ENCODE measurements at regions not wholly inside any gene's neighbourhood (a gene's known extent, or its start where the extent isn't known, plus 50 kb on each side); places are given as distances from the start of the nearest gene placed in this dataset.

DNA sequence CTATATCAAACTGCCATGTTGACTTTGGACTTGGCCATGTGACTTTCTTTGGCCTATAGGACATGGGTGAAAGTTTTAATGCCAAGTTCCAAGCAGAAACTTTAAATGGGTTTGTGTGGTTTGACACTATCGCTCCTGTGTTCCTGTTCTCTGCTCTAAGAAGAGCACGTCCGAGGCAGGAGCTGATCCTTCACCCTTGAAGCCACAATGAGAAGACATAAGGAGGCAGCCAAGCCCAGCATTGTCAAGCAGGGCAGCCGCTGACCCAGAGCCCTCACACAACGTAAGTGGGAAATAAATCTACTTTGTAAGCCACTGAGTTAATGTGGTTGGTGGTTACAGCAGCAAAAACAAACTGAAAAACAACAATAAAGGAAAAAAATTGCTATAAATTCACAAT is 422.4 kb downstream of the PID1 start:
- Histone ChIP-seq H3K9me3 (ENCODE audit: insufficient read depth, low read length) (no peaks in the 10 kb centered on the region), H3K9ac (ENCODE audit: low read length) (no peak overlapping the region), H3K36me3 (ENCODE audit: low read length) (no peaks in the 10 kb centered on the region), H3F3A (ENCODE audit: insufficient read depth) (no peaks in the 10 kb centered on the region), H3K79me2 (ENCODE audit: insufficient read depth, low read length) (no peaks in the 10 kb centered on the region), H3K27me3 (ENCODE audit: low read length) (no peaks in the 10 kb centered on the region), H3K4me3 (ENCODE audit: insufficient read depth, low read length, poor library complexity, severe bottlenecking) (no peak overlapping the region), H2AFZ (ENCODE audit: low read depth, low read length, severe bottlenecking) (no peak overlapping the region), H3K4me2 (ENCODE audit: low read depth, low read length, poor library complexity, severe bottlenecking) (no peak overlapping the region), H4K20me1 (ENCODE audit: low read depth, low read length) (no peaks in the 10 kb centered on the region), H3K27ac (ENCODE audit: low read depth, low read length) (no peak overlapping the region), H3K9me2 (replicated peaks; ENCODE audit: insufficient read depth, low read length) (no peaks in the 10 kb centered on the region)
- no peak for TF ChIP-seq EZH2phosphoT487 (conservative IDR thresholded peaks at IDR 0.05; ENCODE audit: low read length)
- TF ChIP-seq, protein P1, sequence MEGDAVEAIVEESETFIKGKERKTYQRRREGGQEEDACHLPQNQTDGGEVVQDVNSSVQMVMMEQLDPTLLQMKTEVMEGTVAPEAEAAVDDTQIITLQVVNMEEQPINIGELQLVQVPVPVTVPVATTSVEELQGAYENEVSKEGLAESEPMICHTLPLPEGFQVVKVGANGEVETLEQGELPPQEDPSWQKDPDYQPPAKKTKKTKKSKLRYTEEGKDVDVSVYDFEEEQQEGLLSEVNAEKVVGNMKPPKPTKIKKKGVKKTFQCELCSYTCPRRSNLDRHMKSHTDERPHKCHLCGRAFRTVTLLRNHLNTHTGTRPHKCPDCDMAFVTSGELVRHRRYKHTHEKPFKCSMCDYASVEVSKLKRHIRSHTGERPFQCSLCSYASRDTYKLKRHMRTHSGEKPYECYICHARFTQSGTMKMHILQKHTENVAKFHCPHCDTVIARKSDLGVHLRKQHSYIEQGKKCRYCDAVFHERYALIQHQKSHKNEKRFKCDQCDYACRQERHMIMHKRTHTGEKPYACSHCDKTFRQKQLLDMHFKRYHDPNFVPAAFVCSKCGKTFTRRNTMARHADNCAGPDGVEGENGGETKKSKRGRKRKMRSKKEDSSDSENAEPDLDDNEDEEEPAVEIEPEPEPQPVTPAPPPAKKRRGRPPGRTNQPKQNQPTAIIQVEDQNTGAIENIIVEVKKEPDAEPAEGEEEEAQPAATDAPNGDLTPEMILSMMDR (IDR thresholded peaks at IDR 0.05; ENCODE audit: insufficient read depth, low read length, poor library complexity, severe bottlenecking): no peak

DNA sequence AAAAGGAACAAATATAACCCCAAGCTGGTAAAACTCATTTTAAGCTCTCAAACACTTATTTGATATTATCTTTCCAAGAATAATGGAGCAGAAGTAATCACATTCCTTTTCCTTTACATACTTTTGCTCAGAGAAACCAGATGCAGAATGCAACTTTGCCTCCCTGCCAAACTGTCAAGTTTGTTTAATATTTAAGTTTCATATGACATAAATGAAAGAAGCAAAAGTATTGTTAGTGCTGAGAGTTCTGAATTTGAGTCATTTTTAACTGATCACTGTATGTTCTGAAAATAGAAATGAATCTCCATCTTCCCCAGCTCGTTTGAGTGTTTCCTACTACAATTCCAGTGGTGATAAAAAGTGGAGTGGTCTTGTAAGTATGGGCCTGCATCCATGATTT is 423.4 kb downstream of the PID1 start:
- no peaks in the 10 kb centered on the region for H4K20me1 ChIP-seq (ENCODE audit: low read depth, low read length)
- H2AFZ ChIP-seq (ENCODE audit: low read depth, low read length, severe bottlenecking): no peak overlapping the region
- no peak for TF ChIP-seq EZH2phosphoT487 (conservative IDR thresholded peaks at IDR 0.05; ENCODE audit: low read length)
- TF ChIP-seq, protein P1 (IDR thresholded peaks at IDR 0.05; ENCODE audit: insufficient read depth, low read length, poor library complexity, severe bottlenecking): no peak
- no peaks in the 10 kb centered on the region for H3K9me3 ChIP-seq (ENCODE audit: insufficient read depth, low read length)
- no peak overlapping the region for H3K4me3 ChIP-seq (ENCODE audit: insufficient read depth, low read length, poor library complexity, severe bottlenecking)
- H3K4me2 ChIP-seq (ENCODE audit: low read depth, low read length, poor library complexity, severe bottlenecking): no peak overlapping the region
- no peaks in the 10 kb centered on the region for H3K36me3 ChIP-seq (ENCODE audit: low read length)
- H3K27me3 ChIP-seq (ENCODE audit: low read length): no peaks in the 10 kb centered on the region
- no peaks in the 10 kb centered on the region for H3F3A ChIP-seq (ENCODE audit: insufficient read depth)
- no peak overlapping the region for H3K27ac ChIP-seq (ENCODE audit: low read depth, low read length)
- no peaks in the 10 kb centered on the region for H3K79me2 ChIP-seq (ENCODE audit: insufficient read depth, low read length)
- no peaks in the 10 kb centered on the region for H3K9me2 ChIP-seq (replicated peaks; ENCODE audit: insufficient read depth, low read length)
- no peak overlapping the region for H3K9ac ChIP-seq (ENCODE audit: low read length)

DNA sequence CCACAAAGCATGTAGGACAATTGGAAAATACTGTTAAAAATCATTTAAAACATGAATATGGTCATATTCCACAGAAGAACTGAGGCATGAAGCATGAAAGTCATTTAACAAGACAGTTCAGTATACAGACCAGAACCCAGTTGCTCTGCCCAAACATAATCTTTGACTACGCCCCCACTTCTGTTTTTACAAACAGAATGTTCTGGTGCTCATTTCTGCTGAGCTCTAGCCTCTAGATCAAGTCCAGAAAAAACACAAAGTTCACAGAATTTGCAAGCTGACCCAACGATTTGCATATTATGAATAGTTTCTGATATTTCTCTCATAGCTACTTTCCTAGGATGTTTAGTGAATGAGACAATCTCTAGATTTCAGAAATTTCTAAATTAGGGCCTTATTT is 424.9 kb downstream of the PID1 start:
- Histone ChIP-seq H3K27me3 (ENCODE audit: low read length) (no peaks in the 10 kb centered on the region), H3K36me3 (ENCODE audit: low read length) (no peaks in the 10 kb centered on the region), H3K4me3 (ENCODE audit: insufficient read depth, low read length, poor library complexity, severe bottlenecking) (no peak overlapping the region), H3K4me2 (ENCODE audit: low read depth, low read length, poor library complexity, severe bottlenecking) (no peak overlapping the region), H3F3A (ENCODE audit: insufficient read depth) (no peaks in the 10 kb centered on the region), H3K9ac (ENCODE audit: low read length) (no peak overlapping the region), H3K9me3 (ENCODE audit: insufficient read depth, low read length) (no peaks in the 10 kb centered on the region), H3K9me2 (replicated peaks; ENCODE audit: insufficient read depth, low read length) (no peaks in the 10 kb centered on the region), H4K20me1 (ENCODE audit: low read depth, low read length) (no peaks in the 10 kb centered on the region), H3K27ac (ENCODE audit: low read depth, low read length) (no peak overlapping the region), H2AFZ (ENCODE audit: low read depth, low read length, severe bottlenecking) (no peak overlapping the region), H3K79me2 (ENCODE audit: insufficient read depth, low read length) (no peaks in the 10 kb centered on the region)
- TF ChIP-seq EZH2phosphoT487 (conservative IDR thresholded peaks at IDR 0.05; ENCODE audit: low read length): no peak
- TF ChIP-seq, protein P1 (IDR thresholded peaks at IDR 0.05; ENCODE audit: insufficient read depth, low read length, poor library complexity, severe bottlenecking): no peak
